ENCODE measurements at regions not wholly inside any gene's neighbourhood (a gene's known extent, or its start where the extent isn't known, plus 50 kb on each side); places are given as distances from the start of the nearest gene placed in this dataset.

DNA sequence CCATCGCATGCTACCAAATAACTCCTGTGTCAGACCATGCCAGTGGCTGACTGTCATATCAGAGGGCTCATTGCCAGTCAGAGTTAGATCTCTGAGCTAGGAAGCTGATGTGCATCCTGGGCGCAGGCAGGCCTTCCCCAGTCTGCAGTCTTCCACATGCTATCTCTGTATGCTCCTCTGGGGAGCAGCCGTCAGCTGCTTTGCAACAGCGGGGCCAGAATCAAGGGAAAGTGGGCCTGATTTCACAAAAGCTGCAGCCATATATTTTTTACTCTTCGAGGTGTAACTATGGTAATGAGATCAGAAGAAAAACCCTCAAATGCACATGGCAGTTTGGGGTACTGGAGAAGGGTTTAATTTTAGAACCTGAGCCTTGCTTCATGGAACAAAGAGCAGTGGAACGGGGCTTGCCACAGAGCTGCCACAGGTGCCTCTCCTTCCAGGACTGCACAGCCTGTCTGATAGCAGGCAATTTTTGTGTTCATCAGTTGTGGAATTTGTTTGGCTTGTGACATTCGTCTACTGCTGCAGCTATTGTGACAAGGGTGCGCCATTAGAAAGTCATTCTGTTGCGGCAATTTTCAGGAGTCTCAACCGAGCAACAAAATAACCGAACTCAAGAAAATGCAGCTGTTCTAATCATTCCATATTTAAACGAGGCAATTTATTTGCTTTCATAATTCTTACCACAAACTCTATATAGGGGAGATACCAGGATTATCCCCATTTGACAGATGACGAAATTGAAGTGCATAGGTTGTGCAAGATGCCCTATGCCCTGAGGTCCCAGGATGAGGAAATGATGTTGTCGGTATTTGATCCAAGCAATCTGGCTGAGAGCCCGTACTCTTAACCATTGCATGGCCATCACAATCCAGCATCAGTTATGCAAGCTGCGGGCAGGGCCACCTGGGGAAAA is 109.6 kb upstream of the CYRIA start:
- Histone ChIP-seq H3K18ac (ENCODE audit: insufficient read length, low read depth, low read length) (no peak overlapping the region), H3K14ac (ENCODE audit: insufficient read depth, low read length) (no peak overlapping the region), H4K20me1 (ENCODE audit: control insufficient read depth, insufficient read depth, insufficient read length) (no peaks in the 10 kb centered on the region), H3K4me1 (ENCODE audit: insufficient read depth, low read length) (no peaks in the 10 kb centered on the region; the same call in 1 of the 2 replicates), H3K27me3 (ENCODE audit: insufficient read depth, low read length) (no peaks in the 10 kb centered on the region), H3K4ac (ENCODE audit: low read depth, low read length) (no peak overlapping the region), H2BK5ac (ENCODE audit: insufficient read length, low read length) (no peak overlapping the region), H4K8ac (replicated peaks; ENCODE audit: insufficient read length, low read depth, low read length) (no peak overlapping the region), H3K27ac (ENCODE audit: insufficient read length, low read depth, low read length) (no peak overlapping the region), H2AFZ (ENCODE audit: low read length) (no peak overlapping the region), H2AK5ac (ENCODE audit: insufficient read length, low read length) (no peak overlapping the region), H3K9me3 (ENCODE audit: control insufficient read depth, low read depth, low read length) (no peaks in the 10 kb centered on the region), H2BK20ac (ENCODE audit: low read depth, low read length, poor library complexity, severe bottlenecking) (no peak overlapping the region), H3K4me2 (ENCODE audit: insufficient read depth, insufficient read length, low read length) (no peak overlapping the region), H2BK120ac (ENCODE audit: low read depth, low read length, poor library complexity, severe bottlenecking) (no peak overlapping the region), H4K91ac (ENCODE audit: insufficient read length, low read depth, low read length) (no peak overlapping the region), H2BK12ac (ENCODE audit: insufficient read length, low read depth, low read length) (no peak overlapping the region), H2BK15ac (ENCODE audit: low read depth, low read length) (no peak overlapping the region), H3K23me2 (ENCODE audit: insufficient read length, low read depth, low read length, poor library complexity, severe bottlenecking) (no peaks in the 10 kb centered on the region), H3K79me1 (ENCODE audit: insufficient read depth, low read depth, low read length, poor library complexity, severe bottlenecking) (no peaks in the 10 kb centered on the region), H3K9ac (ENCODE audit: extremely low read depth, insufficient read length, low read length) (no peak overlapping the region), H3K79me2 (ENCODE audit: insufficient read depth, low read length) (no peaks in the 10 kb centered on the region), H3T11ph (ENCODE audit: low read length) (no peak overlapping the region), H3K56ac (ENCODE audit: insufficient read length, low read depth, low read length) (no peak overlapping the region), H4K5ac (ENCODE audit: insufficient read length, low read depth, low read length) (no peak overlapping the region), H3K23ac (ENCODE audit: insufficient read length, low read depth, low read length) (no peak overlapping the region)
- Mint-ChIP-seq H3K4me1 (peaks cover 19 to 37% of the 10 kb centered on the region in 2 experiments), H3K9me3 (peaks cover 5 to 11% of the 10 kb centered on the region in 2 experiments; a peak in 4 of 5 replicates), H3K27me3 (ENCODE audit: low read depth) (no peaks in the 10 kb centered on the region), H3K36me3 (ENCODE audit: insufficient read depth in 1 of 3, low read depth in 3 of 3) (peaks cover under 1 to 3% (median 2%) of the 10 kb centered on the region in 3 experiments; a peak in 4 of 7 replicates), H3K4me3 (no peak overlapping the region), H3K27ac (no peak overlapping the region)
- DNase-seq = peak; percentile 68
- WGBS (ENCODE audit: extremely low coverage, insufficient read length, low lambda C conversion rate) = no CpG with 5 or more reads among the region's 16 CpGs
- TF ChIP-seq, protein P1, sequence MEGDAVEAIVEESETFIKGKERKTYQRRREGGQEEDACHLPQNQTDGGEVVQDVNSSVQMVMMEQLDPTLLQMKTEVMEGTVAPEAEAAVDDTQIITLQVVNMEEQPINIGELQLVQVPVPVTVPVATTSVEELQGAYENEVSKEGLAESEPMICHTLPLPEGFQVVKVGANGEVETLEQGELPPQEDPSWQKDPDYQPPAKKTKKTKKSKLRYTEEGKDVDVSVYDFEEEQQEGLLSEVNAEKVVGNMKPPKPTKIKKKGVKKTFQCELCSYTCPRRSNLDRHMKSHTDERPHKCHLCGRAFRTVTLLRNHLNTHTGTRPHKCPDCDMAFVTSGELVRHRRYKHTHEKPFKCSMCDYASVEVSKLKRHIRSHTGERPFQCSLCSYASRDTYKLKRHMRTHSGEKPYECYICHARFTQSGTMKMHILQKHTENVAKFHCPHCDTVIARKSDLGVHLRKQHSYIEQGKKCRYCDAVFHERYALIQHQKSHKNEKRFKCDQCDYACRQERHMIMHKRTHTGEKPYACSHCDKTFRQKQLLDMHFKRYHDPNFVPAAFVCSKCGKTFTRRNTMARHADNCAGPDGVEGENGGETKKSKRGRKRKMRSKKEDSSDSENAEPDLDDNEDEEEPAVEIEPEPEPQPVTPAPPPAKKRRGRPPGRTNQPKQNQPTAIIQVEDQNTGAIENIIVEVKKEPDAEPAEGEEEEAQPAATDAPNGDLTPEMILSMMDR (conservative IDR thresholded peaks at IDR 0.05) = peak; percentile 65

All from H9 (cell line).